HG02884 (cell line): ENCODE measurements at regions not wholly inside any gene's neighbourhood (a gene's known extent, or its start where the extent isn't known, plus 50 kb on each side); places are given as distances from the start of the nearest gene placed in this dataset.

ENCODE experiments used
- ATAC-seq: cut with Tn5 transposase; IDR thresholded peaks from one replicate; pipeline ENCODE4 v1.9.1; 2021; ENCODE audit warnings: mild to moderate bottlenecking, moderate library complexity; ENCODE audit not compliant: unreplicated experiment

DNA sequence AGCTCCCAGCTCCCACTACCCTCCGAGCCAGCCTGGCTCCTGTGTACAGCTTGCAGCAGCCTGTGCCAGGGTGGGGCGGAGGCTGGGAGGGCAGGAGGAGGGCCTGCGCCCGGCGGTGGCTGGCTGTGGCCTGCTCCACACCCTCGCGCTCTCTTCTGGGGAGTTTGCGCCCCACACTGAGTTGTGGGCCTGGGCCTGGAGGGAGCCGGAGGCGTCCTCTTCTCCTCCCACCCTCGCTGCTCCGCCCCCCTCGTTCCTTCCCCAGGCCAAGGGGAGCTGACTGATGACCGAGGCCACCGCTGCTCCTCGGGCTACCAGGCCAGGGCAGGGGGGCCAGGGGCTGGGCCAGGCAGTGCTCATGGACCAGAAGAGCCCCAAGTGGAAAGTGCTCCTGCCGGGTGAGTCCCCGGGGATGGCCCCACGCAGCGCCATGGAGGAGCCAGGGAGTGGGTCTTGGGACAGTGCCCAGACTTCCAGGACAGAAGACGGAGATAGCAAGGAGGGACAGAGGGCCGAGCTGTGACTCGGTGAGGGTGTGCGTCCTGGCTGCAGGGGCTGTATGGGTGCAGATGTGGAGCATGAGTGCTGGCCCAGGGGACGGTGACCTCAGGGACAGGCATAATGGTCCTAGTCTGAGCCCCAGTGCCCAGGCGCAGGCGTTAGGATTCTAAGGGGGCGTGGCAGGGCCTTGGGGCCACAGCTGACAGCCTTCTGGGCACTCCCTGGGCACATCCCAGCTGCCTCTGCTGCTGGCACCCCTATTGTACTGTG, 242.1 kb upstream of the GSE1 start:
- no peak for ATAC-seq

DNA sequence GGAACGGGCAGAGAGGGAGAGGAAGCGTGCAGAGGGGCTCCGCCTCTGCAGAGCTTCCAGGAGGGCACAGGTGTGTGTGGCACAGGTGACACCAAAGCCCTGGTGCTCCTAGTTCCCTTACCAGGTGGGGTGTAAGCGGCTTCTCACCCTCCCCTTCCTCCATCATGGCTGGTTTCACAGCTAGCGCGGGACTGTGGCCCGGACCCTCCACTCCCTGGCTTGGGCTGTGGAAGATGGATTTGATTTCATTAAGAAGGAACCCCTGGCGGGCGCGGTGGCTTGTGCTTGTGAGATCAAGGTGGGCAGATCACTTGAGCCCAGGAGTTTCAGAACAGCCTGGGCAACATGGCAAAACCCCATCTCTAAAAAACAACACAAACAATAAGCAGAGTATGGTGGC, 241.2 kb upstream of the GSE1 start:
- no peak for ATAC-seq

DNA sequence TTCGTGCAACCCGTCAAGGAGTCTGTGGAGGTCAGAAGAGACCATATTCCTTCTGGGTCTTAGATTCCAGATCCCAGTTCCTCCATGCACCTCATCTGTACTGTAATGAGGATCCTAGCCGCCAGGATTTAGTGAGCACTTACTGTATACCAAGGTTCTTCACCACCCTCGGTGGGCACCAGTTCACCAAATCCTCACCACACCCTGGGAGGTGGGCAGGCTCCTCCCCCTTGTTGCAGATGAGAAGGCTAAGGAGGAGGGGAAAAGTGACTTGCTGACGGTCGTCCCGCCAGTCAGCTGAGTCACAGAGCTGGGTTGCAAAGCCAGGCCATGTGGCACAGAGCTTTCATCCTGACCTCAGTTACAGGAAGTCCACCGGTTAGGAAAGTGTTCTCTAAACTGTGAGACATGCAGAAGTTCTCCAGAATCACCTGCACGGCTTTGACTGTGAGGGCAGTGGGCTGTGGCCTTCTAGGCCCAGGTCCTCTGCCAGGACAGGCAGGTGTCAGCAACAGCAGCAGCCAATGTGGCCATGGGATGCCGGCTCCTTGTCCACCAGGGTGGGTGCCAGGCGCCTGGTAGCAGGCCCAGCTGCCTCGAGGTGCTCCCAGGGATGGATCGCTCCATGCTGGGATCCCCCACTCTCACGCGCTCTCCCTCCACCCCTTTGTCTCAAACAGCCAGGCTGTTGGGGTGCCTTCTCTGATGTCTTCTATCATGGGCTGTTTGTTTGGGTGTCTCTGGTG, 240.3 kb upstream of the GSE1 start:
- ATAC-seq, result no peak

DNA sequence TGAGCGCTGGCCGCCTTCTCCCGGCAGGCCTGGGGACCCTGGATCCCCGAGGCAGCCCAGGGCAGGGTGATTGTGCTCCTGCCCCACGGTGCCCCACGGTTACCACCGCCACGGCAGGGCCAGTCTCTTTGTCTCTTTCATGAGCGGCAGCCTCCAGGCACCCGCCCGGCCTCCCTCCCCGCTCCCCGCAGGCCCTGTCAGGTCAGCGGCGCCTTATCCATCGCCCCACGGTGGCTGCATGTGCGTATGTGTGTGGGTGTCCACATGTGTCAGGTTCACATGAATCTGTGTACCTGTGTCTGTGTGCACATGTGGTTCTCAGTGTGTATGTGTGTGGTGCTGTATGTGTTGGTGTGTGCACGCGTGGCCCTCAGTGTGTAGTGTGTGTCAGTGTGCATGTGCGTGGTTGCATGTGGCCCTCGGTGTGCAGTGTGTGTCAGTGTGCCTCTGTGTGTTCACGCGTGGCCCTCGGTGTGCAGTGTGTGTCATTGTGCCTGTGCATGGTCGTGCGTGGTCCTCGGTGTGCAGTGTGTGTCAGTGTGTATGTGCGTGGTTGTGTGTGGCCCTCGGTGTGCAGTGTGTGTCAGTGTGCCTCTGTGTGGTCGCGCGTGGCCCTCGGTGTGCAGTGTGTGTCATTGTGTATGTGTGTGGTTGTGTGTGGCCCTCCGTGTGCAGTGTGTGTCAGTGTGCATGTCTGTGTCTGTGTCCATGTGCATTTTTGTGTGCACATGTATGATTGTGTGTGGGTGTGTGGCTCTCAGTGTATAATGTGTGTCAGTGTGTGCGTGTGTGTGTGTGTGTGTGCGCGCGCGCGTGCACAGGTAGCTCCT, 239.2 kb upstream of the GSE1 start:
- ATAC-seq, result no peak

DNA sequence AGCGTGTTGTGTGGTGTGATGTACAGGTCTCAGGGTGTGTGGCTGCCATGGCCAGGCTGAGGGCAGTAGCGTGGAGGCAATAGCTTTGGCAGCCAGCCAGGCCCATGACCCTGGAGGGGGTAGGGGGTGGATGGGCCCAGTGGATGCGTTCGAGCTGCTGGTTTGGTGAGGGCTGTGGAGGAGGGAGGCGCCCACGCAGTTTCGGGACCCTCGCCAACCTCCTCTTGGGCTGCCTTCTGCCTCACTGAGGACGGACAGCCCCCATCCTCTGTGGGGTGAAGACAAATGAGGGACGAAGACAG, 238.6 kb upstream of the GSE1 start:
- no peak for ATAC-seq

DNA sequence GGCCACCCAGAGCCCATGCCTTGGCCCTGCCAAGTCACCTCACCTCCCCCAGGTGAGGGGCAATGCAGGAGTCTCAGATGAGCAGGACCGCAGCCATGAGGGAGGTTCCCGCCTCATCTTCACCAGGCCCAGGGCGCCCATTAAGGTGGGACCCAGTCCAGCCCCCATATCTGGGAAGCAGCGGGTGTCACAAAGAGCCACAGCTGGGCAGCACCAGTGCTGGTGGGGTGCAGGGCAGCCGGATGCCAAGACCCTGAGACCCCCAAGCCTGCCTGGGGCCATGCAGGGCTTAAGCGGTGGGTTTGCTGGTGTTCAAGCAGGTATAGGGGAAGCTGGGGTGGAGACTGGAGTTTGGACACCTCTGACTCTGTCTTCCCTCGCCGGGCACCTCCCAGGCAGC, 237.8 kb upstream of the GSE1 start:
- ATAC-seq, result no peak

DNA sequence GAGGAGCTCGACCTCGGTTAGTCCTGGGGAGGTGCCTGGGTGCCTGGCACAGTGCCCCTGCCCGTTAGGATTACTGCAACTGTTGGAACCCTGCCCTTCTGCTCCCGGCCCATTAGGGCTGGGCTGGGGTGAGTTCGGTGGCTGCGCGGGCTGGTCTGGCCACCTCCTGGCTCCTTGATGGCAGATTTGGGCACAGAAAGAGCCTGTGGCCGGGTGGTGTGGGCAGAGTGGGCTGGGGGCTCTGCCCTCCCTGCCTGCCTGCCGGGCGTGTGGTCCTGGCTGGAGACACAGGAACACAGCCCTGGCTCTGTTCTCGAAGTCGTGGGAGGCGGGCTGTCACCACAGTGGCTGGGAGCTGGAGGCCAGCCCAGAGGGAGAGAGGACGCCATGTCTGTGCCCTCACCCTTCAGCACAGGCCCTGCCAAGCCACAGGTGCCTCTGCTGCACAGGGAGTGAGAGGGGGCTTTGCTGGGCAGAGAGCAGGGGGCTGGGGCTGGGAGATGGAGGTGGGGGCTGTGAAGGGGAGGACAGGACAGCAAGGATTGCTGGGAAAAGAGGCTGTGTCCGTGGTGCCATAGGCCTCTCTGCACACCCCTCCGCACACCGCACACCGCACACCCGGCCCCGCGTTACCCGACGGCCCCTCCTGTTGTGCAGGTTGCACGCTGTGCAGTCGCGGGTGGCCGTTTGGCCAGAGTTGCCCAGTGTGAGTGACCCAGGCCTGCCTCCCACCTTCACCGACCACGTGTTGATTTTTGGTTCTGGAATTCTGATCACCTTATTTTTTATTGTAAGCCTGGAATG, 236.6 kb upstream of the GSE1 start:
- ATAC-seq, result no peak

DNA sequence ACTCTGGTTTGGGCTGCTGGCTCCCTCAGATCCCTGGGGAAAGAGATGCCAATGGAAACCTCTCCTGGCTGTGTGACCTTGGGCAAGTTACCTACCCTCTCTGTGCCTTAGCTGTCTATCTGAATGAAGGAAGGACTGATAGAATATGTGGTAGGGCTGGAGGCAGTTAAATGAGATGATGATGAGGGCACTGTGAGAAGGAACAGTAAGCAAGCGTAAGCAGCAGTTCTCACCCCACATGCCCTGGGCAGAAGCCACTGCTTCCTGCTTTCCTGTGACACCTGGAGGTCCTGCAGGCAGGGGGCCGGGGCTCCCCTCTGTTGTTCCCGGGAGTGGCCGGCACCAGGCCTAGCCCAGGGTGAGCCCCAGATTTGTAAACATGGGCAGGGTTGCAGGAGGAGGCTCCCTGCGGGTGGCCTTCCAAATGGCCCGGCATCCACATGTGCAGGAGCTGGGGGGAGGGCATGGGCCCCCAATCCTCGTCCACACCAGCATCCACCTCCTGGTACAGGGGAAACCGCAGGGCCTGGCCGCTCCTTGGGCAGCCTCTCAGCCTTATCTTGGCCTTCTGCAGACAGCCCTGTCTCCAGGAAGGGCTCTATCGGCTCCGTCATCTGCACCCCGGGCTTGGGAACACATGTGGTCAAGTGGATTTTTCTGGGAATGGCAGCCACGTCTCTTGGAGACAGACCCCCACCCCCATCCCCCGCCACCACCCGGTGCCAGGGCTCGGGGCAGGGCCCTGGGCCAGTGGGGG, 235.6 kb upstream of the GSE1 start:
- no peak for ATAC-seq

DNA sequence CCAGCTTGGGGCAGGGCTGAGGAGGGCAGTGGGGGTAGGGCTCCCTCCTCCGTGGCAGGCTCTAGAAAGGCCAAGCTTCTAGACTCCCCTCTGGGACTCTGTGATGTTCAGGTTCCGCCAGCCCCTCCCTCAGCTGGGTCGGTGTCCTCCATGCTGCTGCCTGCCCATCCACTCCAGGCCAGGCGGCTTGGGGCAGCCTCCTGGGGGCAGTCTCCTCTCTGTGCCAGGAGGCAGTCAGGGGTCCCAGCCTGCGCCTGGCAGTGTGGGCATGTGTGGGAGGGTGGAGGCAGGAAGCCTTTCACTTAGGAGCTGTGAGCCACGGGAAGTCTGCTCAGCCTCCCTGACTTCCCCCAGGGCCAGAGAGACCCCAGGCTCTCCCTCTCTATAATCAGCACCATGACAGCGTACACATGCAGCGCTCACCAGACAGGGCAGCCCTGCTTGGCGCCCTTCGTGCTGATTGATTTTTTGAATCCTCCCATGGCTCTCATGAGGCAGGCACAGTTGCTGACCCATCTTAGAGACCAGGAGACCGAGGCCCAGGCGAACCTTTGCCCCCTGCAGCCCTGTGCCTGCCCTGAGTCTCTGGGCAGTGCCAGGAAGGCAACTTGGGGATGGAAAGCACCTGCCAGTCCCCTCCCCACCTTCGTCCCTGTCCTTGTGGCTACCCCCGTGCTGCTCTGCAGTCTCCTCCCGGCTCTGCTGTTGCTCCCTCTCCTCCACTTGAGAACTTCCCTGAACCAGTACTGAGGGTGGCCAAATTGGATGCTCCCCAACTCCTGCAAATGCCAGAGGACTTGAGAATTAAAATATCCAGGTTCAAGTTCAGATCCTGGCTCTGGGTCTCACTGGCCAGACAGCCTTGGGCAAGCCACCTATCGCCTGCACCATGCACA, 234.7 kb upstream of the GSE1 start:
- no peak for ATAC-seq

DNA sequence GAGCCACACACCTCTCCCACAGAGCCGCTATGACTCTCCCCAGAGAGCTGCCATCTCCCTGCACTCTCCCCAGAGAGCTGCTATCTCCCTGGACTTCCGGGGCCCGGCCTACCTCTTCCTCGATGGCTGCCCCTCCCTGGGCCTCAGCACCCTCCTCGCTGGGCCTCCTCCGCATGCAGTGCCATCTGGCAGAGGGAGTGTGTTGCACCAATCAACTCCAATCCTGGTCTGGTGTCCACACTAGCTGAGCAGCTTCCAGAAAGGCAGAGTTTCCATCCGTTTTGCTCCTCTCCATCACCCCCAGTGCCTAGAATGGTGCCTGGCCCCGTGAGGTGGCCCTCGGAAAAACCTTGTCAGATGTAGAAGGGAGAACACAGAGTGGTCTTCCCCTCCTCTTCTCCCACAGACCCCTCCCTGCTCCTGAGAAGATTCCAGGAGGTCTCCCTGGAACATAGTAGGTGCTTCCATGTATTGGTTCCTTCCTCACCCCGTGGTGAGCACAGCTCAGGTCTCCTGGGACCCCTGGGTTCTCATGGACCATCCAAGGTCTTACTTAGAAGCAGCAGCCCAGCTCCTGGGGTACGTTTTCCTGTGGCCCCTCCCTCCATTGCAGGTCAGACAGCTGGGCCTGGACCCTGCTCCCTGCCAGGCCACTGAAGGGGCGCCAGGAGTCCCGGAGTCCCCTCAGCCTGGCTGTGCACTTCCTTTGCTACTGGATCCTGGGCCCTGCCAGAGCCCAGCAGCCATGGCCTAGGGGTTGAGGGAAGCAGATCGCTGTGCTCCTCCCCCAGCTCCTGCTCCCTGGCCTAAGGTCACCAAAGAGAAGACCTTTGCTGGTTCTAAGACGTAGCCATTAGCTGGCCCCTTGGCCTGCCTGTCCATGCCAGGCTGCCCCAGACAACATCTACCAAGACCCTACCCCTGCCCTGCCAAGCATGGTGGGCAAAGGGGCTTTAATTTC, 233.8 kb upstream of the GSE1 start:
- ATAC-seq, result no peak

DNA sequence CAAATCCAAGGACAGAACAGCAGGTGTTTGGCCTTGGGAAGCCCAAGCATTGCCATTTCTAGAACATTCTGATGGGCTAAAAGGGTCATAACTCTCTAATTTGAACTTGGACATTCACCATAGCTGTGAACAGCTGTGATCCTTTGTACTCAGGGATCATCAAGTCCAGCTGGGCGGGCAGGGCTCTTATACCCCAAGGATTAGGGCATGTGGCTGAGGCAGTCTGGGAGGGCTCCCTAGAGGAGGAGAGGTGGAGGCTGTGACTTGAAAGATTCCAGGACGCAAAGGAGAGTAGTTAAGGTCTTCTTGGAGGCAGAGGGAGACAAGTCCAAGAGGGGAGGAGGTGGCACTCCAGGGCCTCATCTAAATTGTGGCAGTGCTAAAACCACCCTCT, 233.1 kb upstream of the GSE1 start:
- no peak for ATAC-seq

DNA sequence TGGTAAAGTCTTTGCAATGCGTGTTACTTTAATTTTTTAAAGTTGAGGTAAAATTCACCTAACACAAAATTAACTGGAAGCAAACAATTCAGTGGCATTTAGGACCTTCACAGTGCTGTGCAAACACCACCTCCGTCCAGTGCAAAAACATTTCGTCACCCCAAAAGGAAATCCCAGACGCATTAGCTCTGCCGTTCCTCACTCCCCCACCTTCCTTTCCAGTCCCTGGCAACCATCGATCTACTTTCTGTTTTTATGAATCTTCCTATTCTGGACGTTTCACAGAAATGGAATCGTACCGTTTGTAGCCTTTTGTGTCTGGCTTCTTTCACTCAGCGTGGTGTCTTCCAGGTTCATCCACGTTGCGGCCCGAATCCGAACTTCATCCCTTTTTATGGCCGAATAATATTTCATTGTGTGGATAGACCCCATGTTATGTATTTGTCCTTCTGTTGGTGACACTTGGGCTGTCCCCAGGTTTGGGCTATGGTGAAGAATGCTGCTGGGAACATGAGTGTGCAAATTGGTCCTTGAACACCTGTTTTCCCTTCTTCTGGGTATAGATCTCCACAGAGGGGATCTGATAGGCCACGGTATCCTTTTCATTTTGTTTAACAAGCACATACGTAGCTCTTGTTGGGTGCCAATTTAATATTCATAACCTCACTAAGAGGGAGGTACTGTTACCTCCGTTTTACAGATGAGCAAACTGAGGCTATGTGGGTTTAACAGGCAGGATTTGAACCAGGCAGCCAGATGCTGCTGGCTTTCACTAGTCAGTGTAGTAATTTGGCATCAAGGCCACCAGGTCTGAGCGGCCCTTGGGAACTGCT, 232.0 kb upstream of the GSE1 start:
- ATAC-seq, result no peak

DNA sequence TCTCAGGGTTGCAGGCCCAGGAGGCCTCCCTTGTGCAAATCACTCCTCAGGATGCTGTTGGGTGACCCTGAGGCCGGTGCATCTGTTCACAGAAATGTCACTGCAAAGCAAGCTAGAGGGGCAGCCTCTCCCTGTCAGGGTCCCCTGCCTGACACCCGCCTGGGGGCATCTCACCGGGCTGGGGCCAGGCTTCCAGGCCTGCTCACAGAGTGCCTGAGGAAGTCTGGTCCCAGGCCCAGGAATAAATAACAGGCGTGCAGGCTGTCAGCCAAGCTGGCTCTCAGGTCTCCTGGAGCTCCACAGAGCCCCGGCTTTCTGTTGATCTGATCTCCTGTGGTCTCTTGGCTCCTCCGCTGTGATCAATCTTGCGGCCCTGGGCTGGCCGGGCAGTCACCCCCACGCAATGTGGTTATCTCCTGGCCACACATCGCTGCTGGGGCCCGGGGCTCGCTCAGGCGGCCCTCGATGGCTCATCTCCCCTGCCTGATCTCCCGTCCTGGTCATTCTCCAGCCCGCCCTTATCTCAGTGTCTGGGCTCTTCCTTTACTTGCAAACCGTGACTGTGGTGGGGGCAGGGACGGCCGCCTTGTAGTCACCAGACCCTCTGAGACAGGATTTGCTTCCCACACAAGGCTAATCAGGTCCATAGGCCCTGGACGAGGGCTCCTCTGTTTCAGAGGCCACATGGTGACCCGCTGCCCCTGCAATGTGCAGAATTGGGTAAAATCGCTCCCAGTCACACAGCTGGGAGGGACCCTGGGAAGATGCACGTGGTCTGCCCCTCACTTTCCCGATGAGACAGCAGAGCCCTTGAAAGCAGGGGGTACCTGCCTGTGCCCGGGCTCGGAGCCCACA, 231.2 kb upstream of the GSE1 start:
- no peak for ATAC-seq

DNA sequence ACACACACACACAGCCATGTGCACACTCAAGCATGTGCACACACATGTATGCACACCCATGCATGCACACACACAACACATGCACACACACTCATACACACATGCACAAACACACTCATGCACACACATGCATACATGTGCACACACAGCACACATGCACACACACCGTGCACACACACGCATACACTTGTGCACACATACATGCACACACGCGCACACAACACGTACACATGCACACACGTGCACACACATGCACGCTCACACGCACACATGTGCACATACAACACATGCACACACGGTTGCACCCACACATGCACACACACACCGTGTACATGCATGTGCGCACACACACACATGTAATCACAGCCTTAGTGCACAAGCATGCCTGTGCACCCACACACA, 230.4 kb upstream of the GSE1 start:
- ATAC-seq, result no peak

DNA sequence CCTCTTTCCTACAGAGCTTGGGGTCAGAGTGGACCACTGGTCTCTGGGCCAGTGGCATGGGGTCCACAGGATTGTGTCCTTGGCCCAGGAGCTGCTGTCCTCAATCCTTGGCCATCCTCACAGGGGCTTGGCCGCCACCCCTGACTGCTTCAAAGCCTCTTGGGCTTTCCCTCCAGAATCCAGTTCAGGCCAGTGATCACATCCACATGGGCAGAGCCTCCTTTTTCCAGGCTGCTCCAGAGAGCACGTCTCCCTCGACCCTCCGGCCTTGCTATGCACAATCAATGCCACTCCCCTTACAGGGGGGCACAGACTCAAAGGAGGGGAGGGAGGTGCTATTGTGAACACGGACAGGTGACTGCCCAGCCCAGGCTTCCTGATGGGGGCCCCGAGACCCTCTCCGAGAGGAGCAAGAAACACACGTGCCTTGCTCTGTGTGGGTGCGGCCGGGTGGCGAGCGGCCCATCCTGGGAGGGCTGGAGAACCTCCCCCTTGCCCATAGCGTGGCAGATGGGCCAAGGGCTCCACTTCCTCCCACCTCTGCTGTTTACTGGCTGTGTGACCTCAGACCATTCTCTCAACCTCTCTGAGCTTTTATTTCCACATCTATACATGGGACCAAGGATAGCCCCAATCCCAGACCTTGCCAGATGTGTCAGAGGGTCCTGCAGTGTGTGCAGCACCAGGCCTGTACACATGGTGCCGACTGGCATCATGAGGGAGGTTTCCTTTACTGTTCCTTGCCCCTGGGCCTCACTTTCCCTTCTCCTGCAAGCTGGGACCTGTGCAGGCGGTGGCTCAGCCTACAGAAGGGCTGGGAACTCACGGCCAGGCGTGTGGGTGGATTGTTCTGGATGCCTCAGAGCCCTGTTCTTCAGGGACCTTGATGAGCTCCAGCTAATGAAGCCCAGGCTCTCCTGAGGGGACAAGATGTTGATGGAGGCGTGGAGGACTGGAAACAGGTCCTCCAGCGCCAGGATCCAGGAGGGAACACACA, 229.0 kb upstream of the GSE1 start:
- ATAC-seq, result no peak
